ENCODE measurements at regions not wholly inside any gene's neighbourhood (a gene's known extent, or its start where the extent isn't known, plus 50 kb on each side); places are given as distances from the start of the nearest gene placed in this dataset.
"Not testable (repeated sequence)": the region's sequence is repeated elsewhere in the genome, so short reads cannot be mapped to it uniquely, and the experiment has no call there.

DNA sequence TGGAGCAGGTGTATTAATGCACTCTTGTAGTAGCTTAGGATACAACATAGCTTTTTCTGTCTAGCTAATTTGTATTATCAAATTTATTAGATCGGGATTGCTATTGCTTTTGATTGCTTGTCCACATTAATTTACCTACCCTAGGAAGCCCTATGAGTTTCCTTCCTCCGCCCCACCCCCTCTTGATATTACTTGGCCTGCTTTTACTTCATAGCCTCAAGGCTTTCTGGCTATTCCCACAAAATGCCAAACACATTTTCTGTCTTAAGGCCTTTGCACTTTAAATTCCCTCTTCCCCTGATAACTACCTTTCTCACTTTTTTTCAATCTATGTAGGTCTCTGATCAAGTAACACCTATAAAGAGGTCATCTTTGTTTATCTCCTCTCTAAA, 99.1 kb upstream of the PRSS16 start:
- DNase-seq (ENCODE audit: low read depth in 3 of 3, low spot score in 2 of 3), result no peak

DNA sequence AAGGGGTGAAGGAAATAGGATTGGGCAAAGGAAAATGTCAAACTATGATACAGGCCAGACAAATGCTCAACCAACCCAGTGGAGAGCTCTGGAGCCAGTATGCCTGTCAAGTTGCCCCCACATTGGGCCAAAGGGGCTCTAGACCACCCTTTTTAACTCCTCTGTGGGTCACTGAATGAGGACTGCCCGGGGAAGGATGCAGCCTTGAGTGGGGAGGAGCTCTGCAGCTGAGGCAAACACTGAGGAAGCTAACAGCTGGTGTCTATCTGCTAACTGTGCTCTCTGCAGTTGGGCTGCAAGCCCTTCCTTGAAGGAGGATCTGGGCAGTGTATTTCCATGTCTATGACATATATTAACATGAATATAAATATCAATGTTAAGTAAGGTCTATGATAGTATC, 98.4 kb upstream of the PRSS16 start:
- no peak for DNase-seq (ENCODE audit: low read depth in 3 of 3, low spot score in 2 of 3)

DNA sequence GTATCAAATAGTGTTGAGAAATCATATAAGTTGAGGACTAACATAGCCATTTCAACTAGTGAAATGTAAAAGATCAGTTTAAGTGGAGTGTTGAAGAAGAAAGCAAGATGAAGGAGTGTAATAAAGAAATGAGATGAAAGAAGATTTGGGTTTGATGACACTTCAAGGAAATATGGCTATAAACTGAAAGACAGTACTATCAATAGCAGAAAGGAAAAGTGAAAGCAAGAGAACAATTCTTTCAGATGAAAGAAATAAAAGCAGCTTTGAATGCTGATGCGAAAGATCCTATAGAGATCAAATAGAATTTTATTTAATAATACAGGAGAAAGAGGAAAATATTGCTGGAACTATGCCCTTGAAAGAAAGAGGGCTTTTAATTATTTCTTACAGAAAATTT, 92.8 kb upstream of the PRSS16 start:
- DNase-seq (ENCODE audit: low read depth in 3 of 3, low spot score in 2 of 3), result no peak

DNA sequence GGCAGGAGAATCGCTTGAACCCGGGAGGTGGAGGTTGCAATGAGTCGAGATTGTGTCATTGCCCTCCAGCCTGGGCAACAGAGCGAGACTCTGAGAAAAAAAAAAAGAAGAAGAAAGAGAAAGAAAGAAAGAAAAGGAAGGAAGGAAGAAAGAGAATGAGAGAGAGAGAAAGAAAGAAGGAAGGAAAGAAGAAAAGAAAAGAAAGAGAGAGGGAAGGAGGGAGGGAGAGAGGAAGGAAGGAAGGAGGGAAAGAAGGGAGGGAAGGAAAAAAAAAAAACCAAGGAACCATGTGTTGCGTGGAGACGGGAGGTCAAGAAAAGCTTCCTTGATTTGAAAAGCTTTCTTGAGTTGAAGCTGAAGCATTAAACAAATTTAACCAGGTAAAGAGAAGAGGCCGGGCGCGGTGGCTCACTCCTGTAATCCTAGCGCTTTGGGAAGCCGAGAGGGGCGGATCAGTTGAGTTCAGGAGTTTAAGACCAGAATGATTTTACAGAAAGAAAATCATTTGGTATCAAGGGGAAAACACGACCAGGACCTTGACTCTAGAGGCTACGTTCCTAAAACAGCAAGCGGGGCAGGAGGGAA, 90.5 kb upstream of the PRSS16 start:
- no peak for DNase-seq (ENCODE audit: low read depth in 3 of 3, low spot score in 2 of 3)

DNA sequence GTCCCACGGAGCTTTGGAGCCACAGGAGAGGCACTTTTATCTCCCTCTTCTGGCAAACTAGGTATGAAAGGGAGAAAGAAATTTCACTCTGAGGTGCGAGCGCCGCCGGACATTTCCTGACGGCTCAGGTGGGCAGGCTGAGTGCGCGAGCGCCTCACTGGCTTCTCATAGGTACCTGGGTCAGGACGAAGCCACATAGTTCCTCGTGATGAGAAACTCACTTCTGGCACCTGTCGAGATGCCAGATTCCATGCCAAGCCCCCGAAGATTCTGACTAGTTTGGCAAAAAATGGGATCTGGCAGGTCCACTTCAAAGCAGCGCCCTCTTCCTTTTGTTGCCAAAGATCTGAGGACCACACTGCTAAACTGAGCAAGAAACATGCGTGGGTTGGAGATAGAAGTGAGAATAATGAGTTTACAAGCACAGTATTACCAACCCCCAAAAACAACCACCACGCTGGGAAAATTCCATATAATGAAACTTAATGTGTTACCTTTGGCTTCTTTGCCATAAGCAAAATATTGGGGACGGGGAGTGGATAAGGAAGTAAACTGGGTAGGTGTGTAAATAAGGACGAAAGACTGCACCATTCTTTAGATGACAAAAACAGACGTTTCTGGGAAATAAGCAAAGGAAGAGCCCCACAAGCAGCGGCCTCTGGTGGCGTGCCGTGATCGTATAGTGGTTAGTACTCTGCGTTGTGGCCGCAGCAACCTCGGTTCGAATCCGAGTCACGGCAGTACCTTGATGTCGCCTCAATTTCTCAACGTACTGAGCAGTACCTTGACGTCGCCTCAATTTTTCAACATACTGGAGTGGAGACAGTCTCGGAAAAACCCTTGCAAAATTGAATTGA, 89.8 kb upstream of the PRSS16 start:
- DNase-seq (ENCODE audit: low read depth in 3 of 3, low spot score in 2 of 3), result no peak

DNA sequence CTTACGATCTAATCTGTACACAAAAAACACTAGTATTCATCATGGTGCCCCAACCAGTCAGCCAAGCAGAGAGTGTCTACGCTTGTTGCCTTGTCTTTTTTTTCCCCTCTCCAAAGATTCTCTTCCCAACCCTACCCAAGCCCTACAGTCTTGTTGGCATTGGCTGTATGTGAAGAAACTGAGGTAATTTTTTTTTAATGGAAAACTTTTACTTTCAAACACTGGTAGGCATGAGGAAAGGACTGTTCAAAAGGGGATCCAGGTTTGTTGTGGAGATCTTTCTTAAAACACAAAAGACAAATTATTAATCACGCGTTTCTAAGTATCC, 89.2 kb upstream of the PRSS16 start:
- no peak for DNase-seq (ENCODE audit: low read depth in 3 of 3, low spot score in 2 of 3)

DNA sequence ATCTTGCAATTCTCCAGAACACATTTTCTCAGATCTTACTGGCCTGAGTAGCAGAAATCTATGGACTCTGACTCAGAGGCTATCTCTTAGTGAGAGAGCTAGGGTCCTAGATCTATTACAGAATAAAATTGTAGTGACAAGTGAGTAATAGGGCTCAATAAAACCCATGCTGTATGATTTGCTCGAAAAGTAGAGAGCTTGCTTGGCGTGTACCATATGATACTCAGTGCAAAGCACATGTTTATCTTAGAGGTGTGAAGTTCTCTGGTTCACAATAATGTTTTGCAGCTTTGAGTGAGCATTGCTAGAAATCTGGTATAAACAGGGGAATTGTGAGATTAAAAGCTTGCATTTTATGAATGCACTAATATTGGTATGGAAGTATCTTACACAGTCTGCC, 87.8 kb upstream of the PRSS16 start:
- DNase-seq (ENCODE audit: low read depth in 3 of 3, low spot score in 2 of 3), result no peak

DNA sequence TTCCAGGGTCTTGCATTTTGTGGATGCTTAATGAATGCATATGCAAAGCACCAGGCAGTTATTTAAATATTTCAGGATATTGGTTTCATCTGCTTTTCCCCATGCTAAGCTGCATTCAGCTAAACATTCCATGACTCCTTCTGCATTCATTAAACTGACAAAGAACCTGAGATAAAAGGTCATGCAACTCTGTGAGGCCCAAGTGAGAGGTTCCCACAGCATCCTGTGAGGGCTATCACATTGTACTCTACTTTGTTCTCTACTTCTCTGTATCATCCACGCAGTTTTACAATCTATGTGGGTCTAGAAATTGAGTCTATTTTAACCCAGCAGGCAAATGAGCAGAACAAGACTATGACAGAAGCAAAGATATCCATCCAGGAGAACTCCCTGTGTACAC, 86.4 kb upstream of the PRSS16 start:
- DNase-seq (ENCODE audit: low read depth in 3 of 3, low spot score in 2 of 3), result no peak

DNA sequence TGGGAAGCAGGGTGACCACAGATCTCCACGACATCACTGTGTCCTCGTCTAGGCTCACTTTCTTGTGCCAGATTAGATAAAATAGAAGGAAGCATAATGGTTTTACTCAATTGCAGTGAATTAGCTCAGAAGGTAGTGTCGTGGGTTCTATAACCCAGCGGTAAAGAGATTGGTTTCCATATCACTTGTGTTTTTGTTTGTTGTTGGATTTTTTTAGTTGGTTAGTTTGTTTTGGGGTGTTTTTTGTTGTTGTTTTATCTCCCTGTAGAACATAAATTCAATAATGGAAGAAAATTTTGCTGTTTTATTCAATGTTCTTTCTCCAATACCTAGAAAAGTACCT, 85.9 kb upstream of the PRSS16 start:
- DNase-seq (ENCODE audit: low read depth in 3 of 3, low spot score in 2 of 3), result no peak

DNA sequence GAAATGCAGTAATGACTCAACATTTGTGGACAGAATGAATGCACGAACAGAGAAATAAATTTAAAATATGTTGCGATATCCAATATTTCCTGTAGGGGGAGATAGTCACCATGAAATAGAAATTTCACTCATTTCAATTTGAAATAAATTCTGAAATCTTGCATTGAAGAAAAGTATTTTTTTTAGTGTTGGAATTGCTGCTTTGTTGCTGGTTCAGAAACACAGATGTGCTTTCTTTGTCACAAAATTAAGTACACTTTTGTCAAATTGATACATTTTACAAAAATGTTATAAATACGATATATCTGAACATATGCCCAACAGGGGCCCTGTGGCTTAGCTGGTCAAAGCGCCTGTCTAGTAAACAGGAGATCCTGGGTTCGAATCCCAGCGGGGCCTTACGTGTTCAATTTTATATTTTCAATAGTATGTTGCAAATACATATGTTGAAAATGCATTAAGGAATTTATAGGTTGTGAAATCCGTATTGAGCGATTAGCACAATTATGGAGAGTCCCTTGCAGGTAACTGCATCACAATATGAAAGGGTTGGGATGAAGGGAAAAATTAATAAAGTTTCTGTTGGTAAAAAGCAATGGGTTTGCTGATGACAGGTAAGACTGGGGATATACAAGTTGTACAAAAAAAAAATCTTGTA, 85.4 kb upstream of the PRSS16 start:
- DNase-seq (ENCODE audit: low read depth in 3 of 3, low spot score in 2 of 3), result no peak

DNA sequence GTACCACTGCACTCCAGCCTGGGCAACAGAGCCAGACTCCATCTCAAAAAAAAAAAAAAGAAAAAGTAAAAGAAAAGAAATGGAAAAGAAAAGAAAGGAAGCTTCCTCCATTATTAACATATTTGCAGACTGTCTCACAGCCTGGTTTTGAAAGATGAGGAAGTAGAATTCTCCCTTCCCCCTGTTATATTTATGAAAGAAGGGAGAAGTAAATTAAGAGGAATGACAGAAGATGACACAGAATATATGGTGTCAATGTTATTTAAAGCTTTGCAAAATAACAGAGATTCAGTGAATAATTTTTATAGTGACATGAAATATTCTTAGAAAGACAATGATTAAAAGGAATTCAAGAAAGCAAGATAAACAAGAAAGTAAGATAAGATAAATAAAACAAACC, 83.7 kb upstream of the PRSS16 start:
- DNase-seq (ENCODE audit: low read depth in 3 of 3, low spot score in 2 of 3), result no peak

DNA sequence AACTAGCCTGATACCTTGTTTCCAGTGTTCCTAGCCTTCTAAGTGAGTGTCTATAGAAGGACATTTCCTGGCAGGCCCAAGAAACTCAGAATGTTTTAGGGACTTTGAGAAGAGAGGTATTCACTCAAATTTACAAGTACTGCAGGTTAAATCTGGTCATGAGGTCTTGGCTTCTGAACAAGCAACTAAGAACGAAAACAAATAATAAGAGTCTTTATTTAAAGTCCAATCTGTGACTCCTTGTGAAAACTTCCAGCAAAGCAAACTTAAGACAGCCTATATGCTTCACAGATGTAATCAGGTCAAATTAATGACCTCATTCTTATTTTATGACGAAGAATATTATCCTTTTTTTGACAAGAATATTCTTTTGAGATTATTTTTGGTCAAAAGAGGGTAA, 79.4 kb upstream of the PRSS16 start:
- no peak for DNase-seq (ENCODE audit: low read depth in 3 of 3, low spot score in 2 of 3)

DNA sequence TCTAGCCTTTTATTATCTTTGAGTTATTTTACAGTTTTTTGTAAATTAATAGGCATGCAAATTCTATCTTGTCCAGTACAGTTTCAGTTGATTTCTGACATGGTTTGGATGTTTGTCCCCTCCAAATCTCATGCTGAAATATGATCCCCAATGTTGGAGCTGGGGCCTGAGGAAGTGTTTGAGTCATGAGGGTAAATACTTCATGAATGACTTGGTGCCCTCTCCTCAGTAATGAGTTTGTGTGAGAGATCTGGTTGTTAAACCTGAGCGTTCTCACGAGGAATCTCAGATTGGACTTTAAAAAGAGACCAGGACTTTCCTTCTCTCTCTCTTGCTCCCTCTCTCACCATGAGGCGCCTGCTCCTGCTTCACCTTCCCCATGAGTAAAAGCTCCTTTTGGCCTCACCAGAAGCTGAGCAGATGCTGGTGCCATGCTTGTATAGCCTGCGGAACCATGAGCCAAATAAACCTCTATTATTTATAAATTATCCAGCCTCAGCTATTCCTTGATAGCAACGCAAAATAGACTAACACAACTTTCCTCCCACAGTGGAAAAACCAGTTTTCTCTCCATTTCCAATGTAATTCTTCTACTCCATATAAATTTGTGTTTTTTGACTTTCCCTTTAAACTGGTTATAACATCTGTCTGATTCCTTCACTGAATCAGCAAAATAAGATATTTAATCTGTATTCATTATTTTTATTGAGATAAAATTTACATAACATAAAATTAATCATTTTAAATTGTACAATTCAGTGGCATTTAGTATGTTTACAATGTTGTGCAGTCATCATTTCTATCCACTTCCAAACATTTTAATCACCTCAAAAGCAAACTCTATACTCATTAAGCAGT, 78.7 kb upstream of the PRSS16 start:
- no peak for DNase-seq (ENCODE audit: low read depth in 3 of 3, low spot score in 2 of 3)

DNA sequence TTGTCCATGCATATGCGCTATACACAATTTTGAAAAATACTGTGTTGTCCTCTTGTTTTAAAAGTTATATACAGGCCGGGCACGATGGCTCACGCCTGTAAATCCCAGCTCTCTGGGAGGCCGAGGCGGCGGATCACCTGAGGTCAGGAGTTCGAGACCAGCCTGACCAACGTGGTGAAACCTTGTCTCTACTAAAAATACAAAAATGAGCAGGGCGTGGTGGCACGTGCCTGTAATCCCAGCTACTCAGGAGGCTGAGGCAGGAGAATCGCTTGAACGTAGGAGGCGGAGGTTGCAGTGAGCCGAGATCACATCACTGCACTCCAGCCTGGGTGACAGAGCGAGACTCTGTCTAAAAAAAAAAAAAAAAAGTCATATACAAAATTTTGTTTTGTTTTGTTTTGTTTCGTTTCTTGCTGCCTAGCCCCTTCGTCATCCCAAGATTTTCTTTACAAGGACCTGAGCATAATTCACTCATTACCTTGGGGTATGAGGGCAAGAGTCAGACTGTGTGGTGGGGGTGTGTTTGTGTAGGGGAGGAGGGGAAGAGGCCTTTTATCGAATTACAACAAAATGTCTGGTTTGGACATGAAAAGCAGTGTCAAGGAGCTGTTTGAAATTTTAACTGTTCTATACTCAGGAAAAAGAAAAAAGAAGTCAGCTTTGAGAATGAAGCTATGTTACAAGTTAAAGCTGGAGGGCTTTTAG, 74.8 kb upstream of the PRSS16 start:
- DNase-seq (ENCODE audit: low read depth in 3 of 3, low spot score in 2 of 3), result not testable (repeated sequence)

DNA sequence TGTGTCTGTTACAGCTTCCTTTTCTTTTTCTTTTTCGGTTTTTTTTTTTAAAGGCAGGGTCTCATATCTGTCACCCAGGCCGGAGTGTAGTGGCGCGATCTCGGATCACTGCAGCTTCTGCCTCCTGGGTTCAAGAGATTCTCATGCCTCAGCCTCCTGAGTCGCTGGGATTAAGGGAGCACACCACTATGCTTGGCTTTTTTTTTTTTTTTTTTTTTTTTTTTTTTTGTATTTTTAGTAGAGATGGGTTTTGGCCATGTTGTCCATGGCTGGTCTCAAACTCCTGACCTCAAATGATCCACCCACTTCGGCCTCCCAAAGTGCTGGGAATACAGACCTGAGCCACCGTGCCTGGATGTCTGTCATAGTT, 74.3 kb upstream of the PRSS16 start:
- DNase-seq (ENCODE audit: low read depth in 3 of 3, low spot score in 2 of 3), result not testable (repeated sequence)

DNA sequence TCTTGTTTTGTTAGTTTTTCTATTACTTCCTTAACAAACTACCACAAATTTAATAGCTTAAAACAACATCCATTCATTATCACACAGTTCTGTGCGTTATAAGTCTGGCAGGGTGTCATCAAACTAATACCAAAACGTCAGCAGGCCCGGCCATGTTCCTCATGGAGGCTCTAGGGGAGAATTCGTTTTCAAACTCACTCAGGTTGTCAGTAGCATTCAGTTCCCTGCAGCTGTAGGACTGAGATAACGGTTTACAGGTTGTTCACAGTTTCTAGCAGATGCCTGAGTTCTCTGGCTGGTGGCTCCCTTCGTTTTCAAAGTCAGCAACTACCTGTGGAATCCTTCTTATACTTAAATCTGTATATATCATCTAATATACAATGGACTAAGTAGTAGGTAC, 72.5 kb upstream of the PRSS16 start:
- no peak for DNase-seq (ENCODE audit: low read depth in 3 of 3, low spot score in 2 of 3)

DNA sequence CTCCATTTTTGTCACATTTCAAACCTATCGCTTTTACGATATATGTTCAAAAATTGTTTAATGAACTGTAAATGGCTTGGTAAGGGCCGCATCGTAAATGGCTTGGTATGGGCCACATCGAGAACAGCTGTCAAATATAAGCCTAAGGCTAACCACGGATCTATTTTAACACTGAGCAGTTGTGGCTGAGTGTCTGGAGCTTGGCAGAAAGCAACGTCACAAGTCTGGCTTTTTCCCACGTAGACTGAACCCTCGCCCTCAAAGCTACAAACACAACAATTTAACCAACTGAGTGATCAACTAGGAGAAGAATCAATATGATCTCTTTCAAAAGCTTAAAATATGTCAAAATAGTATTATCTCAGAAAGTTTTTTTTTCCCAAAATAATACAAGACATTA, 71.4 kb upstream of the PRSS16 start:
- DNase-seq (ENCODE audit: low read depth in 3 of 3, low spot score in 2 of 3), result no peak

DNA sequence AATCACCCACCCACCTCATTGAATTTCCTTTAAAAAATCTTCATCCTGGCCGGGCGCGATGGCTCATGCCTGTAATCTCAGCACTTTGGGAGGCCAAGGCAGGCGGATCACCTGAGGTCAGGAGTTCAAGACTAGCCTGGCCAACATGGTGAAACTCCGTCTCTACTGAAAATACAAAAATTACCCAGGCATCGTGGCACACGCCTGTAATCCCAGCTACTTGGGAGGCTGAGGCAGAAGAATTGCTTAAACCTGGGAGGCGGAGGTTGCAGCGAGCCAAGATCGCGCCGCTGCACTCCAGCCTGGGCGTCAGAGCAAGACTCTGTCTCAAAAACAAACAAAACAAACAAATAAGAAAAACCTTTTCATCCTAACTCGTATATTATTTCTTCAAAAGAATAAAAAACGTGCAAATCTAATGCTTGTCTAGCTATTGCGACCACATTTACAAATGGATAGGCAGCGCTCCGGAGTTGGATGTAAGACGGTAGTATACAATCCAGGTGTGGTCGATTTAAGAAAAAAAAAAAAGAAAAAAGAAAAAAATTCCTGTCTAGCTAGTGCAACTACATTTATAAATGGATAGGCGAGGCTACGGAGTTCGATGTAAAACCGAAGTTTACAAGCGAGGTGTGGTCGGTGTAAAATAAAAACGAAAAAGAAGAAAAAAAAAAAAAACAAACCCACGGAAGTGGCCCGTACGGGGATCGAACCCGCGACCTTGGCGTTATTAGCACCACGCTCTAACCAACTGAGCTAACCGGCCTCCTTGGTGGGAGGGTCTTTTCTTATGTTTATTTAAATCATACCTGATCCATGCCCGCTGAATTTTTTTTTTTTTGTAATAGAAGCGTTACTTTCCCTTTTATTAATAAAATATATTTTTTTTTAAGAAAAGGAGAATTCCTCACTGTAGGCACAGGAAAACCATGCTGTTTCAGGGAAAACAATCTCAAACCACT, 70.7 kb upstream of the PRSS16 start:
- DNase-seq (ENCODE audit: low read depth in 3 of 3, low spot score in 2 of 3), result peak in 1 of 3 donors; percentile 29

DNA sequence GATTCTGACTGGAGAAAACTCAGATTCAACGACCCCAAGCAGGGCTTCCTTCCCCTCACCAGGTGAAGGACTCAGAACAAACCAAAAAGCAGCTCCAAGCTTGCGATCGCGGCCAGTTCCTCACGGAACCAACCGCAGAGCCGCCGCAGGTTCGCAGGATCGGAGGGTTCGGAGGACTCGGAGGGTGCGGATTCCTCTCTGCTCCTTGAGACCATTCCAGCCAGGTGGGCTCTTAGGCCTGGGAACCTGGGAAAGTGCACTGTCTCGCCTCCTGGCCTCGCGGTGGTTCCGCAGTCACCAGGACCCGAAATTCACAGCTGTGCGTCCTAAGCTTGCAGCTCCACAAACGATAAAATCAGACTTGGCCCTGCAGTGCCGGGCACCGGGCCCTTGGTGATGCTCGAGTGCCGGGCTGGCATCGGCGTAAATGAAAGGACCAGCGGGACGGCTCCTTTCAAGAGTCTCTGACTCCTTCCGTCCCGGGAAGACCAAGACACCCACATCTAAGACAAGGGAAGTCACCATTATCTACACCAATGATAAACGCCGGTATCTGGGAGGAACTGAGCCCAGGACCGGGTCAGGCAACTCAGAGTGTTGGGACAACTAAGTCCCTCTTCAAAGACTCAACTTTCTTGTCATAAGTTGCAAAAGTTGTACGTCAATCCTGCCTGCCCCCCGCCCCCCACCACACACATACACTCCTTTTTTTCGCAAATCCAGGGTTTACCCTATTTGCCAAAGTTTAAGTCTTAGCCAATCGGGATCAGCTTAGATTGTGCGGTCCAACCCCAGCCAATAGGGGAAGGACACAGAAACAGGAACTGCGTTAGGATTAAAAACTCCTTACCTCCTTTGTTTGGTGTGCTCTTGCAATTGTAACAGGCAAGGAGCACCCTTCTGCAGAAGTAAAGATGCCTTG, 69.8 kb upstream of the PRSS16 start:
- DNase-seq (ENCODE audit: low read depth in 3 of 3, low spot score in 2 of 3), result peak in 2 of 3 donors; percentile 69 to 70
